ENCODE measurements at regions not wholly inside any gene's neighbourhood (a gene's known extent, or its start where the extent isn't known, plus 50 kb on each side); places are given as distances from the start of the nearest gene placed in this dataset.

DNA sequence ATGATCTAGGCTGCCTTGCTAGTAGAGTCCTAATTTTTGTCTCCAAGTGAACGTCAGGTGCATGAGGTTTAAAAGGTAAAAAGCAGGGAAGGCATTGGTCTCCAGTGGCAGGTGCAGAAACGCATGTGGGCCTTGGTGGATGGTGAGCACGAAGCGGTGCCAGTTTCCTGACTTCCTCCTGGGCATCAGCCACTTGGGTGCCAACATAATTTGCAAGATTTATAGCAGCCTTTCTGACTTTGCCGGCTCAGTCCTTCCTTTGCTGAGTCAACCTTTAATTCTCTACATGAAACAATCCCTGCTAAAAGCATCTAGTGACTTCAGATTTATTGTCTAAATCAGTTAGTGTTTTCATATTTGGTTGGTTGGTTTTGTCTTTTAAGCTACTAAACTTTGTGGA lies 355.7 kb upstream of the TMEM132C start:
- no peak for ATAC-seq (replicated peaks in 1 of 2)
- no peaks in the 10 kb centered on the region for H3K36me3 Mint-ChIP-seq (ENCODE audit: insufficient read depth in 2 of 2)
- no peak for DNase-seq
- no peaks in the 10 kb centered on the region for H3K4me1 Mint-ChIP-seq (ENCODE audit: low read depth)
- H3K4me3 Mint-ChIP-seq: no peak overlapping the region
- H3K27ac Mint-ChIP-seq: no peak overlapping the region
- no peaks in the 10 kb centered on the region for H3K27me3 Mint-ChIP-seq (ENCODE audit: low read depth)
- peaks cover 0 to 2% of the 10 kb centered on the region in 2 donors for H3K9me3 Mint-ChIP-seq

DNA sequence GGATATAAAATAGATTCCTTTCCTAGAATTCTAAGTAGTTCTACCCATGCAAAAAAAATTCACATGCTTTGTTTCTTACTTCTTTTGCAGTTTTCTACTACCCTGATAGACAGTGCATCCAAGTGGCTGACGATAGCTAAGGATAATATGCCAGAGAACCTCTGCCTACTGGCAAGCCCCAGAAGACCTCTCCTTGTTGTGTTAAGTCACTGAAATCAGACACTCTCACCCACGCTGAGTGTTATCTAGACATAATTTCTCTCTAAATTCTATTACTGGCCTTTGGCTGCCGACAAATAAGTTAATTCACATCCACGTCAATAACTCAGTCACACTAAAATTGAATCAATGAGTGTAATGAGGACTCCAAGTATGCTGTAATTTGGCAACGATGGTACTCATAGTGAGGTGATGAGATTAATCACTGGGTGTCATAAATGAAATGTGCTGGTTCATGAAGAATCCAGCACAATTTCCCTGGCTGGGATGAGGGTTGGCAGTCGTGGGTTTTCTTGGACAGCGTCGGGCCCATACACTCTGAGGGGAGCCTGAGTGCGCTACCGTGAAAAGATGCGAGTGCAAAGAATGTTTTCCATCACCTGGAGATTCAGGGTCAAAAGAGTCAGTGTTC lies 354.8 kb upstream of the TMEM132C start:
- no peak overlapping the region for H3K27ac Mint-ChIP-seq
- DNase-seq: no peak
- H3K27me3 Mint-ChIP-seq (ENCODE audit: low read depth): no peaks in the 10 kb centered on the region
- no peaks in the 10 kb centered on the region for H3K36me3 Mint-ChIP-seq (ENCODE audit: insufficient read depth in 2 of 2)
- H3K4me3 Mint-ChIP-seq: no peak overlapping the region
- H3K9me3 Mint-ChIP-seq: peaks cover 0 to 2% of the 10 kb centered on the region in 2 donors
- ATAC-seq (replicated peaks in 1 of 2): no peak
- H3K4me1 Mint-ChIP-seq (ENCODE audit: low read depth): no peaks in the 10 kb centered on the region

DNA sequence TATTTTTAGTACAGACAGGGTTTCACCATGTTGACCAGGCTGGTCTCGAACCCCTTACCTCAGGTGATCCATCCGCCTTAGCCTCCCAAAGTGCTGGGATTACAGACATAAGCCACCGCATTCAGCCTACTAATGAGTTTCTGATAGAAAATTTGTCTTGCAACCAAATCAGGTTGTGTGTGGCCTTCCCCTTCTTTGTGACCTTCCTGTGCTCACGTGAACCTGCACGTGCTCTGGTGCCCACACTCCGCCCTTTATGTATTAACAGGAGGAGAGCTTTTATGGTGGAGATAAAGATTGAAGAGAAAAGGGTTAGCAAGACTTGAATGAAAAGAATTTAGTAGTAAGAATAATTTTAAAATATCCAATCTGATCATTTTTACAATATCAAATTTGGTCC lies 343.5 kb upstream of the TMEM132C start:
- Mint-ChIP-seq H3K4me3 (no peak overlapping the region), H3K36me3 (ENCODE audit: insufficient read depth in 2 of 2) (no peaks in the 10 kb centered on the region), H3K4me1 (ENCODE audit: low read depth) (no peaks in the 10 kb centered on the region), H3K27me3 (ENCODE audit: low read depth) (no peaks in the 10 kb centered on the region), H3K27ac (no peak overlapping the region), H3K9me3 (peaks cover 2 to 8% of the 10 kb centered on the region in 2 donors)
- ATAC-seq (replicated peaks in 1 of 2) (no peak), DNase-seq (no peak)

DNA sequence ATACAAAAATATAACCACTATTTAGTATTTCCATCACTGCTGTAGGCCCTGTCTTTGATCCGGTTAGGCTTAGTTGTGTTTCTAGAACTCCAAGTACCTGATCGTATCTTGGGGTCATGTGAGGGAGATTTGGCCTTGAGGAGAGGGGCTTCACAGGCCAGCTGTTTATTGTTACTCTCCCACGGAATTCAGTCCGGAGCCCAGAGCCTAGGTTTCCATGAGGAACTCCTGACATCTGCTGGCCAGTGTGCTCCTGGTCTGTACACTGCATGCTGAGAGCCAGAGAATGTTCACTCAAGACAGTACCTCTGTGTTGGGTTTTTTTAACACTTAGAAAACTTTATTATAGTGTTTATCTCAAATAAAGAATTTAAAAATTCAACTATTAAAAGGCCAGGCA lies 341.0 kb upstream of the TMEM132C start:
- no peak overlapping the region for H3K27ac Mint-ChIP-seq
- DNase-seq (no peak), ATAC-seq (replicated peaks in 1 of 2) (no peak)
- H3K4me3 Mint-ChIP-seq: no peak overlapping the region
- peaks cover 2 to 5% of the 10 kb centered on the region in 2 donors for H3K9me3 Mint-ChIP-seq
- H3K4me1 Mint-ChIP-seq (ENCODE audit: low read depth): no peaks in the 10 kb centered on the region
- H3K27me3 Mint-ChIP-seq (ENCODE audit: low read depth): no peaks in the 10 kb centered on the region
- no peaks in the 10 kb centered on the region for H3K36me3 Mint-ChIP-seq (ENCODE audit: insufficient read depth in 2 of 2)

DNA sequence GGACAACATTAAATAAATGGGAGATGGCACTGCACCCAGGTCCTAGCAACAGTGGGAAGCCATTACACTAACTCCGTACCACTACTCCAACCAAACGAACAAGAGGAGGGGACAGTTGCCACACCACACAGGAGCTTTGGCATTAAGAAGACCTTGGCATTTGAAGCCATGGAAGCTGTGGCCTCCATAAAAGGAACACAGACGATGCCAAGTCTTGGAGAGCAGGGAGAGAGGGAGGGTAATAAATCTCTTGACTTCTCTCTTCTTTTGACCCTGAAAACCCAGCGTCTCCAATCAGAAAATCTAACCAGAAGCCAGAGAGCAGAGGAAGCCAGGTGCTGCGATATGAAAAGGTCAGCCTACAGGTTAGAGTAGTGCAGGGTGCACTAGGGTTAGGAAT lies 338.8 kb upstream of the TMEM132C start:
- no peaks in the 10 kb centered on the region for H3K27me3 Mint-ChIP-seq (ENCODE audit: low read depth)
- H3K9me3 Mint-ChIP-seq: peaks cover 0 to 3% of the 10 kb centered on the region in 2 donors
- H3K36me3 Mint-ChIP-seq (ENCODE audit: insufficient read depth in 2 of 2): no peaks in the 10 kb centered on the region
- no peak overlapping the region for H3K27ac Mint-ChIP-seq
- ATAC-seq (replicated peaks in 1 of 2) (no peak), DNase-seq (no peak)
- H3K4me3 Mint-ChIP-seq: no peak overlapping the region
- H3K4me1 Mint-ChIP-seq (ENCODE audit: low read depth): no peaks in the 10 kb centered on the region

DNA sequence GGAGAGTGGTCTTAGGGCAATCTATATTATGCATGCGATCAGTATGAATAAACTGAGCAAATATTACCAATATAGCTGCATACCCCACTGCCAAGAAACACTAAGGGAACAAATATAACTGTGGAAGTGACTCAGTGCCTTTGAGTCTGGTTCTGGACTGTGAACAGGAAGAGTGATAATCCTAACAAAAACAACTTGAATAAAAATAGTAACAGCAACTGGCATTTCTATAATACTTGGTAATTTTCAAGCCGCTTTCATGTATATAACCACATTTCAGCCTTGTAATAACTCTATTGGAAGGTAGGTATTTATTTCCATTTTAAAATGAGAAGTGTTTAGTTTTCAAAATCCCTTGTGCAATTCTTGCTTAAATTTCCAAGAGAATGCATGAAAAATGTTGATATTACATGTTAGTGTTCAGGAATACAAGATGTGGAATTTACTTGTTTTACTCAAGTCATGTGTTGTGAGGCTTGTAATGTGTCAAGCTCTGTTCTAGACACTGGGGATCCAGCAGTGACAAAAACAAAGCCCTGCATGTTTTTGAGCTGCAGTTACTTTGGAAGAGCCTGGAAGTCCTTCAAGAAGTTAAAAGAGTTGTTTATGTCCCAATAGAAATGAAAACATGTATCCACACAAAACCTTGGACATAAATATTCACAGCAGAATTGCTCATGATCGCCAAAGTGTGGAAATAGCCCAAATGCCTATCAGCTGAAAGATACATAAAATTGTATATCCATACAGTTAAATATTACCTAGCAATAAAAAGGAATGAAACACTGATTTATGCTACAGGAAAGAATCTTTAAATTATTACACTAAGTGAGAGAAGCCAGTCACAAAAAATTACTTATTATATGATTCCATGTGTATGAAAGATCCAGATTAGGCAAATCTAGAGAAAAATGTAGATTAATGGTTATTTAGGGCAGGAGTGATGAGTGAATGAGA lies 338.1 kb upstream of the TMEM132C start:
- H3K27me3 Mint-ChIP-seq (ENCODE audit: low read depth): no peaks in the 10 kb centered on the region
- no peak overlapping the region for H3K4me3 Mint-ChIP-seq
- DNase-seq: no peak
- no peak overlapping the region for H3K27ac Mint-ChIP-seq
- ATAC-seq (replicated peaks in 1 of 2): no peak
- H3K36me3 Mint-ChIP-seq (ENCODE audit: insufficient read depth in 2 of 2): no peaks in the 10 kb centered on the region
- no peaks in the 10 kb centered on the region for H3K4me1 Mint-ChIP-seq (ENCODE audit: low read depth)
- H3K9me3 Mint-ChIP-seq: peaks cover 0 to 3% of the 10 kb centered on the region in 2 donors

DNA sequence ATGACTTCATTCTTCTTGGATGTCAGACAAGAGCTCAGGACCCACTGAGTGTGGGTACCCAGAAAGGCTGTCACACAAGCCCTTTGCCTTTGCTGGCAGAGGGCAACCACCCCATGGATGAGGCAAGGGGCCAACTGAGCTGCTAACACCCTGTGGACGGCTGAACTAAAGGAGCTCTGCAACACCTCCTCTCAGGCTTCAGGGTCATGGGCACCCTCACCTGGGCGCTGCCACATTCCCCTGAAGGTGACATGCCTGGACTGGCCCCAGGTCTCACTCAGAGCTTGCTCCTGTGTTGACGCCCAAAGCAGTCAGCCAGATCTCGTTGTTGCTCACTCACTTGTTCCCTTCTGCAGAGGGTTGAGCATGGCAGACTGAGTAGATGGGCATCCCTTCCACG lies 336.8 kb upstream of the TMEM132C start:
- no peaks in the 10 kb centered on the region for H3K27me3 Mint-ChIP-seq (ENCODE audit: low read depth)
- H3K4me3 Mint-ChIP-seq: no peak overlapping the region
- H3K36me3 Mint-ChIP-seq (ENCODE audit: insufficient read depth in 2 of 2): no peaks in the 10 kb centered on the region
- peaks cover 0 to 1% of the 10 kb centered on the region in 2 donors for H3K9me3 Mint-ChIP-seq
- H3K4me1 Mint-ChIP-seq (ENCODE audit: low read depth): no peaks in the 10 kb centered on the region
- DNase-seq (no peak), ATAC-seq (replicated peaks in 1 of 2) (no peak)
- H3K27ac Mint-ChIP-seq: no peak overlapping the region

DNA sequence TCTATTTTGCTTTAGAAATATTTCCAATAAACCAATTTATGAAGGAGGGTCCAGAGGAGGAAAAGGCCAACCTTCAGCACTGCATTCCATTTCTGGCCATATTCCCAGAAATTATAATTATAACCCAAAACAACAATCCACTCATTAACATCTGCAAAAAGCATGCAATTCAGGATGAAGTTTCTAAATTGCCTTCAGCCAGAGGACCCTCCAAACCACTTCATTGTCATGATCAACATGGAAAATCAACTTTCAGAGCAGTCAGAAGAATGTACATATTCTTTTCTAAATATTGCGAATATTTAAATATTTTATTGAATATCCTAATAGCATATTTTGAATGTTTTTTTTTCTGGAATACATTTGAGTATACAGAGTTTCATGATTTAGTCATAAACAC lies 332.6 kb upstream of the TMEM132C start:
- H3K27ac Mint-ChIP-seq: no peak overlapping the region

DNA sequence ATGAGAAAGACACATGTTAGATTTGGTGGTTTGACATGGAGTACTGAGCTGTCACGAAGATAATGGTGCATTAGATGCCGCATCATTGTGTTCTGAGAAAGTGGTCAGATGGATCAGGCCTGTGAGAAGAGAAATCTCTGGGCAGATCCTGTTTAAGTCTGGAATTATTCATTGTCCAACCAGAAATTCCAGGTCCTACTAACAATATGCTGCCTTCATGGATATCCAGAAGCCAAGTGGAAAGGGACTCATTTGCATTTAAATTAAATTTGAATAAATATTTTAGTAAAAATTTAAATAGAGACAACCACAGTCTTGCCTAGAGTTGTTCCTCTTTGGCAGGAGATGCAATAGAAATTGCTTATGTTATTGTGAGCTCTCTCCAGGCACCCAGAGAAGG lies 330.5 kb upstream of the TMEM132C start:
- no peak overlapping the region for H3K27ac Mint-ChIP-seq

More for the DNA sequence above, 332.6 kb upstream of the TMEM132C start:
- no peaks in the 10 kb centered on the region for H3K36me3 Mint-ChIP-seq (ENCODE audit: insufficient read depth in 2 of 2)
- H3K4me3 Mint-ChIP-seq: no peak overlapping the region
- no peak for DNase-seq
- no peaks in the 10 kb centered on the region for H3K4me1 Mint-ChIP-seq (ENCODE audit: low read depth)
- no peaks in the 10 kb centered on the region for H3K27me3 Mint-ChIP-seq (ENCODE audit: low read depth)
- no peaks in the 10 kb centered on the region for H3K9me3 Mint-ChIP-seq
- ATAC-seq (replicated peaks in 1 of 2): no peak

DNA sequence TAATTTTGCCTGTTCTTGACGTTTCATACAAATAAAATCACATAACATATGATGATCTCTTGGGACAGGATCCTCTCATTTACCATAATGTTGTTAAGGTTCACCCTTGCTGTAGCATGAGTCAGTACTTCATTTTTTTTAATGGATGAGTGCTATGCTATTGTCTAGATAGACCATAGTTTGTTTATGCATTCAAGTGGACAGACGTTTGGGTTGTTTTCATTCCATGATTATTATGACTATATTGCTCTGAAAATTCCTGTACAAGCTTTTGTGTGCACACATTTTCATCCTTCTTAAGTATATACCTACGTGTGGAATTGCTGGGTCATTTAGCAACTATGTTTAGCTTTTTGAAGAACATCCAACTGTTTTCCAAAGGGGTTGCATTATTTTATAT lies 325.6 kb upstream of the TMEM132C start:
- no peak for DNase-seq
- H3K27ac Mint-ChIP-seq: no peak overlapping the region
- no peak for ATAC-seq (replicated peaks in 1 of 2)
- H3K4me1 Mint-ChIP-seq (ENCODE audit: low read depth): no peaks in the 10 kb centered on the region
- H3K4me3 Mint-ChIP-seq: no peak overlapping the region
- peaks cover 0 to 3% of the 10 kb centered on the region in 2 donors for H3K36me3 Mint-ChIP-seq (ENCODE audit: insufficient read depth in 2 of 2)
- H3K27me3 Mint-ChIP-seq (ENCODE audit: low read depth): no peaks in the 10 kb centered on the region
- peaks cover 6 to 7% of the 10 kb centered on the region in 2 donors for H3K9me3 Mint-ChIP-seq

More for the DNA sequence above, 330.5 kb upstream of the TMEM132C start:
- Mint-ChIP-seq H3K9me3 (no peaks in the 10 kb centered on the region), H3K4me3 (no peak overlapping the region), H3K36me3 (ENCODE audit: insufficient read depth in 2 of 2) (no peaks in the 10 kb centered on the region), H3K4me1 (ENCODE audit: low read depth) (no peaks in the 10 kb centered on the region), H3K27me3 (ENCODE audit: low read depth) (no peaks in the 10 kb centered on the region)
- DNase-seq (no peak), ATAC-seq (replicated peaks in 1 of 2) (no peak)

DNA sequence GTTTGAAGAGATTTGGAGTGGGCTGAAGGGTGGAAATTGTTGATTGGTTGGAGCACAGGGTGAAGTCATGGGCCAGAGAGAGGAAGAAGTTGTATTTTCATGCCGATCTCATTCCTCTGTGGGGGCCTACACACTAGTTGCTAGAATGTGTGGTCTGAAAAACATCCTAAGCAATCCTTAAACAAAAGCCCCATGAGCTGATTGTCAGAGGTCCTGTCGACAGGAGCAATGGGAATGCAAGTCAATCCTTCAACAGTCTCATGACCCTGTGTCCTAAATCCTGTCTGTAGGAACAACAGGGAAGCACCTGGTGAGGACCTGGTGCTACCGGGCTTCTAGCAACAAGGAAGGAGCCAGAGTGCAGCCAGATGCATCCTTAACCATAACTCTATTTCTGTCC lies 324.0 kb upstream of the TMEM132C start:
- no peak for DNase-seq
- ATAC-seq (replicated peaks in 1 of 2): no peak
- H3K36me3 Mint-ChIP-seq (ENCODE audit: insufficient read depth in 2 of 2): peaks cover 0 to 3% of the 10 kb centered on the region in 2 donors
- H3K27ac Mint-ChIP-seq: no peak overlapping the region
- H3K4me3 Mint-ChIP-seq: no peak overlapping the region
- H3K27me3 Mint-ChIP-seq (ENCODE audit: low read depth): no peaks in the 10 kb centered on the region
- peaks cover 7 to 8% of the 10 kb centered on the region in 2 donors for H3K9me3 Mint-ChIP-seq
- H3K4me1 Mint-ChIP-seq (ENCODE audit: low read depth): no peaks in the 10 kb centered on the region

DNA sequence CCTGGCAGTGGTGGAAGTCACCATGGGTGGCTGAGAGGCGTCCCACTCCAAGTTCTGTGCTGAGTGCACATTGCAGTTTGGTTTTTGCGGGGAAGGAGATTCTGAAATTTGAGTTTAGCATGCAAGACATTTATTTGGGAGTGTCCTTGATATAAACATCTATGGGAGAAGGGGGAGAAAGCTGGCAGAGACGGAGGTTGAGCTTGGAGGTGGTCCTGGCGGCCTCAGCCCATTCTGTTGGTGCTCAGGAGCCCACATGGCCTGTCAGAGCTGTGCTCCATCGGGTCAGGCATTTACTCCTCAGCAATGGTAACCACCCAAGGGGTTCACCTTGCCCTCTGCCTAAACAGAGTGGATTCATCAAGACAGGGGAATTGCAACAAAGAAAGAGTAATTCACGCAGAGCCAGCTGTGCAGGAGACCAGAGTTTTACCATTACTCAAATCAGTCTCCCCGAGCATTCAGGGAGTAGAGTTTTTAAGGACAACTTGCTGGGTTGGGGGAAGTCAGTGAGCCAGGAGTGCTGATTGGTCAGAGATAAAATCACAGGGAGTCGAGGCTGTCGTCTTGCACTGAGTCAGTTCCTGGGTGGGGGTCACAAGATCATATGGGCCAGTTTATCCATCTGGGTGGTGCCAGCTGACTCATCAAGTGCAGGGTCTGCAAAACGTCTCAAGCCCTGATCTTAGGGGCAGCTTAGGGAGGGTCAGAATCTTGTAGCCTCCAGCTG lies 323.3 kb upstream of the TMEM132C start:
- no peaks in the 10 kb centered on the region for H3K27me3 Mint-ChIP-seq (ENCODE audit: low read depth)
- H3K4me3 Mint-ChIP-seq: no peak overlapping the region
- no peaks in the 10 kb centered on the region for H3K4me1 Mint-ChIP-seq (ENCODE audit: low read depth)
- peaks cover 7 to 8% of the 10 kb centered on the region in 2 donors for H3K9me3 Mint-ChIP-seq
- ATAC-seq (replicated peaks in 1 of 2) (no peak), DNase-seq (no peak)
- H3K36me3 Mint-ChIP-seq (ENCODE audit: insufficient read depth in 2 of 2): peaks cover 0 to 3% of the 10 kb centered on the region in 2 donors
- H3K27ac Mint-ChIP-seq: no peak overlapping the region
